CMK (cell line): ENCODE measurements at regions not wholly inside any gene's neighbourhood (a gene's known extent, or its start where the extent isn't known, plus 50 kb on each side); places are given as distances from the start of the nearest gene placed in this dataset.
A peak's percentile ranks its signal among the peaks of the same experiment; 100 is the strongest.
"Not testable (repeated sequence)": the region's sequence is repeated elsewhere in the genome, so short reads cannot be mapped to it uniquely, and the experiment has no call there.

Experiments used
- DNase-seq: peaks from one replicate; pipeline ENCODE4 v3.0.0-alpha.2; 2010; ENCODE audit warnings: low read depth

- DNase-seq: no peak
These were observed 358.7 kb downstream of the RRAGC start for GRCh38 chr1:38500891-38501290.

- DNase-seq: no peak
These were observed 359.2 kb downstream of the RRAGC start for GRCh38 chr1:38500352-38500751.

GRCh38 chr1:38498686-38499085 lies 360.9 kb downstream of the RRAGC start:
- no peak for DNase-seq

- DNase-seq: no peak
These were observed 361.5 kb downstream of the RRAGC start for GRCh38 chr1:38497921-38498656.

- not testable (repeated sequence) for DNase-seq
These were observed 366.3 kb downstream of the RRAGC start for GRCh38 chr1:38493306-38493705.

GRCh38 chr1:38489844-38490270 lies 369.7 kb downstream of the RRAGC start:
- peak; percentile 48 for DNase-seq

GRCh38 chr1:38488162-38488898 lies 371.2 kb downstream of the RRAGC start:
- no peak for DNase-seq

- DNase-seq: no peak
These were observed 372.2 kb downstream of the RRAGC start for GRCh38 chr1:38487396-38487795.

- DNase-seq: no peak
These were observed 373.5 kb downstream of the RRAGC start for GRCh38 chr1:38486085-38486484.

GRCh38 chr1:38481871-38482826 lies 377.4 kb downstream of the RRAGC start:
- DNase-seq: no peak

GRCh38 chr1:38479662-38480061 lies 379.9 kb downstream of the RRAGC start:
- not testable (repeated sequence) for DNase-seq

GRCh38 chr1:38477811-38478210 lies 381.8 kb downstream of the RRAGC start:
- DNase-seq: no peak

- no peak for DNase-seq
These were observed 382.8 kb downstream of the RRAGC start for GRCh38 chr1:38476850-38477178.

- DNase-seq: no peak
These were observed 383.3 kb downstream of the RRAGC start for GRCh38 chr1:38476111-38476849.

GRCh38 chr1:38475624-38476005 lies 384.0 kb downstream of the RRAGC start:
- DNase-seq: no peak

GRCh38 chr1:38474738-38475623 lies 384.6 kb downstream of the RRAGC start:
- DNase-seq: no peak

GRCh38 chr1:38466487-38466886 lies 393.1 kb downstream of the RRAGC start:
- DNase-seq: no peak

GRCh38 chr1:38465460-38465859 lies 394.1 kb downstream of the RRAGC start:
- no peak for DNase-seq

GRCh38 chr1:38464071-38464661 lies 395.4 kb downstream of the RRAGC start:
- DNase-seq: no peak

- DNase-seq: no peak
These were observed 396.5 kb downstream of the RRAGC start for GRCh38 chr1:38463074-38463473.

- DNase-seq: no peak
These were observed 403.1 kb downstream of the RRAGC start for GRCh38 chr1:38456531-38456876.
